GM12878 (cell line): ENCODE measurements at regions not wholly inside any gene's neighbourhood (a gene's known extent, or its start where the extent isn't known, plus 50 kb on each side); places are given as distances from the start of the nearest gene placed in this dataset.

Source experiments
- ATAC-seq: fragments of 200-7000 bp; cut with Tn5 transposase; 3 replicates; pipeline ENCODE4 v1.9.1; 2020; ENCODE audit warnings: mild to moderate bottlenecking, moderate library complexity
- BruUV-seq: library from RNA; stranded (reverse); fragments of 400-500 nt; replicated peaks from 2 replicates; lab custom pipeline; 2021; lab: Mats Ljungman, UMichigan
- CTCF ChIA-PET: fragments of 300-600 bp; sonication (Branson Sonifier 250); formaldehyde crosslinking; extraction: SDS; loops from one replicate; lab custom pipeline; 2021; ENCODE audit warnings: inconsistent platforms; lab: Yijun Ruan, JAX
- POLR2A ChIA-PET: fragments of 350-600 bp; formaldehyde crosslinking; extraction: SDS; loops from one replicate; lab custom pipeline; 2021; ENCODE audit warnings: inconsistent platforms; lab: Charles Lee
- RAD21 ChIA-PET: fragments of 300-600 bp; sonication (Branson Sonifier 250); formaldehyde crosslinking; loops from one replicate; lab custom pipeline; 2023; ENCODE audit warnings: antibody characterized with exemption; ENCODE audit not compliant: unreplicated experiment; lab: Charles Lee
- SMC1A ChIA-PET: fragments of 300-600 bp; sonication (Branson Sonifier 250); formaldehyde crosslinking; loops from one replicate; lab custom pipeline; 2023; ENCODE audit not compliant: unreplicated experiment, uncharacterized antibody; lab: Charles Lee
- DNase-seq: peaks from one replicate; pipeline ENCODE4 v3.0.0-alpha.2; 2011; ENCODE audit warnings: low read depth, low spot score
- FAIRE-seq: peaks from 3 replicates; lab custom pipeline; 2011; peaks lifted over from hg19 to GRCh38; lab: Jason Lieb, UNC
- H2AFZ ChIP-seq: 2 replicates; pipeline ENCODE4 v1.6.0; 2011; ENCODE audit warnings: low read depth, low read length, control low read depth; ENCODE audit not compliant: control insufficient read depth
- H3K27ac ChIP-seq: 2 replicates; pipeline ENCODE4 v1.5.1; 2011; ENCODE audit warnings: control low read depth; ENCODE audit not compliant: control insufficient read depth, insufficient read depth
- H3K27me3 ChIP-seq, 2 experiments: replicated peaks in 1 of 2; 2 replicates each; pipeline versions ENCODE4 v1.6.0 to v1.6.1; 2011; ENCODE audit warnings: low read length in 1 of 2; ENCODE audit not compliant: control insufficient read depth in 2 of 2, insufficient read depth in 2 of 2
- H3K36me3 ChIP-seq, 2 experiments: 2 replicates each; pipeline ENCODE4 v1.5.1; 2011; ENCODE audit warnings: low read length in 1 of 2; ENCODE audit not compliant: control insufficient read depth in 2 of 2, insufficient read depth in 2 of 2
- H3K4me1 ChIP-seq: 2 replicates; pipeline ENCODE4 v1.6.1; 2011; ENCODE audit warnings: mild to moderate bottlenecking, low read length, moderate library complexity, mixed read lengths; ENCODE audit not compliant: control insufficient read depth, insufficient read depth
- H3K4me2 ChIP-seq: 2 replicates; pipeline ENCODE4 v1.6.0; 2011; ENCODE audit warnings: control low read depth; ENCODE audit not compliant: control insufficient read depth, insufficient read depth
- H3K4me3 ChIP-seq: fragments of 200-600 bp; sonication (generic); 2 replicates; pipeline ENCODE4 v1.5.1; 2016
- H3K79me2 ChIP-seq: 2 replicates; pipeline ENCODE4 v1.6.0; 2011; ENCODE audit warnings: low read length; ENCODE audit not compliant: control insufficient read depth, insufficient read depth
- H3K9ac ChIP-seq: 2 replicates; pipeline ENCODE4 v1.8.0; 2011; ENCODE audit warnings: low read length, control low read depth, mixed read lengths; ENCODE audit not compliant: control insufficient read depth, insufficient read depth
- H3K9me3 ChIP-seq: replicated peaks from 3 replicates; pipeline ENCODE4 v1.5.1; 2011; ENCODE audit warnings: mild to moderate bottlenecking, low read length; ENCODE audit not compliant: control insufficient read depth, insufficient read depth
- H4K20me1 ChIP-seq: 2 replicates; pipeline ENCODE4 v1.6.0; 2011; ENCODE audit not compliant: control insufficient read depth, insufficient read depth
- BCL11A ChIP-seq: IDR thresholded peaks from 2 replicates; pipeline ENCODE4 v1.6.1; 2011; ENCODE audit warnings: low read depth, low read length
- CHD1 ChIP-seq: IDR thresholded peaks from 2 replicates; pipeline ENCODE4 v1.6.1; 2012; ENCODE audit warnings: low read depth, low read length, improper control_type of control experiment
- CREM ChIP-seq: IDR thresholded peaks from 2 replicates; pipeline ENCODE4 v1.6.1; 2014; ENCODE audit warnings: antibody characterized with exemption, low read depth
- EP300 ChIP-seq, 2 experiments: fragments of 150-350 bp in 1 of 2; IDR thresholded peaks; 2 replicates each; pipeline ENCODE4 v1.6.1; 2011 to 2012; ENCODE audit warnings: low read depth in 2 of 2, low read length in 2 of 2, borderline replicate concordance in 1 of 2, improper control_type of control experiment in 1 of 2, inconsistent platforms in 1 of 2; ENCODE audit not compliant: control insufficient read depth in 1 of 2
- NFYB ChIP-seq: IDR thresholded peaks from 2 replicates; pipeline ENCODE4 v1.6.1; 2011; ENCODE audit warnings: low read depth, mild to moderate bottlenecking, low read length, improper control_type of control experiment, moderate library complexity; ENCODE audit not compliant: insufficient read depth
- NRF1 ChIP-seq: conservative IDR thresholded peaks from 2 replicates; pipeline ENCODE4 v1.6.1; 2011; ENCODE audit warnings: mild to moderate bottlenecking, low read depth, low read length, improper control_type of control experiment
- POLR2AphosphoS5 ChIP-seq: IDR thresholded peaks from 2 replicates; pipeline ENCODE4 v1.6.1; 2011; ENCODE audit warnings: mild to moderate bottlenecking, low read length, inconsistent platforms
- SP1 ChIP-seq: IDR thresholded peaks from one replicate; pipeline ENCODE4 v1.6.1; 2011; ENCODE audit warnings: low read depth, low read length
- SREBF1 ChIP-seq: IDR thresholded peaks from 2 replicates; pipeline ENCODE4 v1.6.1; 2012; ENCODE audit warnings: mild to moderate bottlenecking, low read length
- TCF7 ChIP-seq: IDR thresholded peaks from 2 replicates; pipeline ENCODE4 v1.6.1; 2014; ENCODE audit warnings: antibody characterized with exemption, borderline replicate concordance
- YY1 ChIP-seq: IDR thresholded peaks from 2 replicates; pipeline ENCODE4 v1.6.1; 2011; ENCODE audit warnings: low read depth, mild to moderate bottlenecking, low read length
- ZNF207 ChIP-seq: fragments of 450-650 bp; IDR thresholded peaks from 2 replicates; pipeline ENCODE4 v1.6.1; 2014; ENCODE audit warnings: antibody characterized with exemption, mild to moderate bottlenecking, borderline replicate concordance
- WGBS: methylation state at CpG from one replicate; pipeline ENCODE4 v1.1.6; 2016; ENCODE audit warnings: low lambda C conversion rate; ENCODE audit not compliant: insufficient replicate concordance, insufficient coverage; ENCODE audit errors: missing lambda C conversion rate; 5-methylcytosine and 5-hydroxymethylcytosine counted together
- in situ Hi-C: fragments of 300-500 bp; cut with MboI; formaldehyde crosslinking; loops from 9 replicates; pipeline ENCODE4 v1.14.3; 2018; ENCODE audit warnings: mixed read lengths
- intact Hi-C: fragments of 100-400 bp; cut with micrococcal nuclease; formaldehyde crosslinking; loops from one replicate; pipeline ENCODE4 v1.14.2; 2022; ENCODE audit not compliant: unreplicated experiment
- TF ChIP-seq, protein P1 (sequence below): IDR thresholded peaks from 2 replicates; pipeline ENCODE4 v1.6.1; 2012; ENCODE audit warnings: mild to moderate bottlenecking, low read depth, low read length
- TF ChIP-seq, protein P2 (sequence below): fragments of 450-650 bp; IDR thresholded peaks from 2 replicates; pipeline ENCODE4 v1.6.1; 2014; ENCODE audit warnings: mild to moderate bottlenecking

- no peak overlapping the region for H3K27ac ChIP-seq
- CTCF ChIA-PET, result interaction anchor here (3.2 kb wide), 1 partner anchor 13 kb away, joined by 21 read pairs; no protein-coding TSS in a partner anchor
- no peak overlapping the region for H2AFZ ChIP-seq
- POLR2A ChIA-PET, result no interaction called here
- BruUV-seq, result no TSS peak
- intact Hi-C loops (no loop called here), in situ Hi-C loops (no loop called here)
- FAIRE-seq, result no peak
- no peak overlapping the region for H3K4me2 ChIP-seq
- H3K9me3 ChIP-seq, result no peaks in the 10 kb centered on the region
- TF ChIP-seq, protein P1, sequence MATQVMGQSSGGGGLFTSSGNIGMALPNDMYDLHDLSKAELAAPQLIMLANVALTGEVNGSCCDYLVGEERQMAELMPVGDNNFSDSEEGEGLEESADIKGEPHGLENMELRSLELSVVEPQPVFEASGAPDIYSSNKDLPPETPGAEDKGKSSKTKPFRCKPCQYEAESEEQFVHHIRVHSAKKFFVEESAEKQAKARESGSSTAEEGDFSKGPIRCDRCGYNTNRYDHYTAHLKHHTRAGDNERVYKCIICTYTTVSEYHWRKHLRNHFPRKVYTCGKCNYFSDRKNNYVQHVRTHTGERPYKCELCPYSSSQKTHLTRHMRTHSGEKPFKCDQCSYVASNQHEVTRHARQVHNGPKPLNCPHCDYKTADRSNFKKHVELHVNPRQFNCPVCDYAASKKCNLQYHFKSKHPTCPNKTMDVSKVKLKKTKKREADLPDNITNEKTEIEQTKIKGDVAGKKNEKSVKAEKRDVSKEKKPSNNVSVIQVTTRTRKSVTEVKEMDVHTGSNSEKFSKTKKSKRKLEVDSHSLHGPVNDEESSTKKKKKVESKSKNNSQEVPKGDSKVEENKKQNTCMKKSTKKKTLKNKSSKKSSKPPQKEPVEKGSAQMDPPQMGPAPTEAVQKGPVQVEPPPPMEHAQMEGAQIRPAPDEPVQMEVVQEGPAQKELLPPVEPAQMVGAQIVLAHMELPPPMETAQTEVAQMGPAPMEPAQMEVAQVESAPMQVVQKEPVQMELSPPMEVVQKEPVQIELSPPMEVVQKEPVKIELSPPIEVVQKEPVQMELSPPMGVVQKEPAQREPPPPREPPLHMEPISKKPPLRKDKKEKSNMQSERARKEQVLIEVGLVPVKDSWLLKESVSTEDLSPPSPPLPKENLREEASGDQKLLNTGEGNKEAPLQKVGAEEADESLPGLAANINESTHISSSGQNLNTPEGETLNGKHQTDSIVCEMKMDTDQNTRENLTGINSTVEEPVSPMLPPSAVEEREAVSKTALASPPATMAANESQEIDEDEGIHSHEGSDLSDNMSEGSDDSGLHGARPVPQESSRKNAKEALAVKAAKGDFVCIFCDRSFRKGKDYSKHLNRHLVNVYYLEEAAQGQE, result no peak
- TF ChIP-seq POLR2AphosphoS5, result no peak
- TF ChIP-seq EP300 (IDR thresholded peaks at IDR 0.05; ENCODE audit: borderline replicate concordance in 1 of 2, control insufficient read depth in 1 of 2, low read depth in 2 of 2, low read length in 2 of 2), result no peak
- no peak for TF ChIP-seq YY1
- TF ChIP-seq, protein P2, sequence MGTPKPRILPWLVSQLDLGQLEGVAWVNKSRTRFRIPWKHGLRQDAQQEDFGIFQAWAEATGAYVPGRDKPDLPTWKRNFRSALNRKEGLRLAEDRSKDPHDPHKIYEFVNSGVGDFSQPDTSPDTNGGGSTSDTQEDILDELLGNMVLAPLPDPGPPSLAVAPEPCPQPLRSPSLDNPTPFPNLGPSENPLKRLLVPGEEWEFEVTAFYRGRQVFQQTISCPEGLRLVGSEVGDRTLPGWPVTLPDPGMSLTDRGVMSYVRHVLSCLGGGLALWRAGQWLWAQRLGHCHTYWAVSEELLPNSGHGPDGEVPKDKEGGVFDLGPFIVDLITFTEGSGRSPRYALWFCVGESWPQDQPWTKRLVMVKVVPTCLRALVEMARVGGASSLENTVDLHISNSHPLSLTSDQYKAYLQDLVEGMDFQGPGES, result no peak
- TF ChIP-seq BCL11A, result no peak
- no peak for TF ChIP-seq NRF1
- TF ChIP-seq CHD1, result no peak
- TF ChIP-seq NFYB, result no peak
- TF ChIP-seq SREBF1, result no peak
- TF ChIP-seq CREM, result no peak
- no peak for TF ChIP-seq SP1
- TF ChIP-seq TCF7, result no peak
- TF ChIP-seq ZNF207, result no peak
- ATAC-seq, result no peak; the same call in 2 of the 3 replicates
- no peaks in the 10 kb centered on the region for H3K79me2 ChIP-seq
- no peaks in the 10 kb centered on the region for H3K4me1 ChIP-seq
- RAD21 ChIA-PET, result no interaction called here
- no peaks in the 10 kb centered on the region for H3K36me3 ChIP-seq
- no peak overlapping the region for H3K9ac ChIP-seq
- H3K4me3 ChIP-seq, result no peak overlapping the region
- peaks cover 0 to 10% of the 10 kb centered on the region in 2 experiments; a peak in 3 of 4 replicates for H3K27me3 ChIP-seq
- SMC1A ChIA-PET, result no interaction called here
- 46% methylated on average over 13 of the region's 13 CpGs for WGBS
- no peaks in the 10 kb centered on the region for H4K20me1 ChIP-seq
- DNase-seq, result no peak
Observed at GRCh38 chr16:85265161-85265784, 153.0 kb upstream of the CIBAR2 start.
